ENCODE measurements at regions not wholly inside any gene's neighbourhood (a gene's known extent, or its start where the extent isn't known, plus 50 kb on each side); places are given as distances from the start of the nearest gene placed in this dataset.
"Not testable (repeated sequence)": the region's sequence is repeated elsewhere in the genome, so short reads cannot be mapped to it uniquely, and the experiment has no call there.

DNA sequence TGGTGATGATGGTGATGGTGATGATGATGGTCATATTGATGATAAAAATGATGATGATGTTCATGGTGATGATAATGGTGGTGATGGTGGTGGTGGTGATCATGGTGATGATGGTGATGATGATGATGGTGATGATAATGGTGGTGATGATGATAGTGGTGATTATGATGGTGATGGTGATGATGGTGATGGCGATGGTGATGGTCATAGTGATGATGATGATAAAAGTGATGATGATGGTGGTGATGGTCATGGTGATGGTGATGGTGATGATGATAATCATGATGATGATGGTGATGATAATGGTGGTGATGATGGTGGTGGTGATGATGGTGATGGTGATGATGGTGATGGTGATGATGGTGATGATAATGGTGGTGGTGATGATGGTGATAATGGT is 478.7 kb downstream of the TYW1 start:
- no peaks in the 10 kb centered on the region for H3K4me1 ChIP-seq (ENCODE audit: control insufficient read depth in 3 of 3, insufficient read depth in 2 of 3, low read depth in 1 of 3, low read length in 2 of 3)
- H3K36me3 ChIP-seq (ENCODE audit: control insufficient read depth in 3 of 3, insufficient read depth in 2 of 3, low read depth in 1 of 3, low read length in 3 of 3) = no peaks in the 10 kb centered on the region
- H3K9me3 ChIP-seq (ENCODE audit: control insufficient read depth in 2 of 2, insufficient read depth in 1 of 2, low read depth in 1 of 2, low read length in 1 of 2) = no peaks in the 10 kb centered on the region
- WGBS, 3 donors = 88 to 100% (median 94%) methylated on average over 1 of the region's 1 CpG
- H3K27me3 ChIP-seq (ENCODE audit: control insufficient read depth in 3 of 3, insufficient read depth in 3 of 3, low read length in 3 of 3) = no peaks in the 10 kb centered on the region
- no peak overlapping the region for H3K4me3 ChIP-seq (ENCODE audit: low read depth in 1 of 3, low read length in 3 of 3)
- DNase-seq = no peak
- no peak for FAIRE-seq
- H3K27ac ChIP-seq (ENCODE audit: low read depth in 1 of 3, low read length in 2 of 3) = no peak overlapping the region

DNA sequence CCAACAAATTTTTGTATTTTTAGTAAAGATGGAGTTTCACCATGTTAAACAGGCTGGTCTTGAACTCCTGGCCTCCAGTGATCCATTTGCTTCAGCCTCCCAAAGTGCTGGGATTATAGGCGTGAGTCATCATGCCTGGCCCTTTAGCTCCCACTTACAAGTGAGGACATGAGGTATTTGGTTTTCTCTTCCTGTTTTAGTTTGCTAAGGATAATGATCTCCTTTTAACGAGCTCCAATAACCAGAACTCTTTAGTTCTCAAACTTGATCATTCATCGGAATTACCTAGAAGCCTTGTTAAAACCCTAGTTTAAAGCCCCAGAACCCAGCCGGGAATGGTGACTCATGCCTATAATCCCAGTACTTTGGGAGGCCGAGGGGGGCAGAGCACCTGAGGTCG is 481.4 kb downstream of the TYW1 start:
- 59 to 73% (median 65%) methylated on average over 6 of the region's 6 CpGs for WGBS, 3 donors
- H3K27me3 ChIP-seq (ENCODE audit: control insufficient read depth in 3 of 3, insufficient read depth in 3 of 3, low read length in 3 of 3) = no peaks in the 10 kb centered on the region
- H3K27ac ChIP-seq (ENCODE audit: low read depth in 1 of 3, low read length in 2 of 3) = no peak overlapping the region
- H3K4me1 ChIP-seq (ENCODE audit: control insufficient read depth in 3 of 3, insufficient read depth in 2 of 3, low read depth in 1 of 3, low read length in 2 of 3) = no peaks in the 10 kb centered on the region
- DNase-seq (no peak), FAIRE-seq (no peak)
- no peaks in the 10 kb centered on the region for H3K36me3 ChIP-seq (ENCODE audit: control insufficient read depth in 3 of 3, insufficient read depth in 2 of 3, low read depth in 1 of 3, low read length in 3 of 3)
- no peaks in the 10 kb centered on the region for H3K9me3 ChIP-seq (ENCODE audit: control insufficient read depth in 2 of 2, insufficient read depth in 1 of 2, low read depth in 1 of 2, low read length in 1 of 2)
- H3K4me3 ChIP-seq (ENCODE audit: low read depth in 1 of 3, low read length in 3 of 3) = no peak overlapping the region

- no peaks in the 10 kb centered on the region for H3K9me3 ChIP-seq (ENCODE audit: control insufficient read depth in 2 of 2, insufficient read depth in 1 of 2, low read depth in 1 of 2, low read length in 1 of 2)
- peak; percentile 42 to 69 for DNase-seq
- H3K4me3 ChIP-seq (ENCODE audit: low read depth in 1 of 3, low read length in 3 of 3) = peak overlapping the region in 1 of 3 donors; percentile 15
- WGBS, 3 donors = 2 to 3% (median 3%) methylated on average over 13 of the region's 13 CpGs
- no peaks in the 10 kb centered on the region for H3K27me3 ChIP-seq (ENCODE audit: control insufficient read depth in 3 of 3, insufficient read depth in 3 of 3, low read length in 3 of 3)
- peaks cover 0 to 2% (median 0%) of the 10 kb centered on the region in 3 donors for H3K4me1 ChIP-seq (ENCODE audit: control insufficient read depth in 3 of 3, insufficient read depth in 2 of 3, low read depth in 1 of 3, low read length in 2 of 3)
- no peak for FAIRE-seq
- no peak overlapping the region for H3K27ac ChIP-seq (ENCODE audit: low read depth in 1 of 3, low read length in 2 of 3)
- no peaks in the 10 kb centered on the region for H3K36me3 ChIP-seq (ENCODE audit: control insufficient read depth in 3 of 3, insufficient read depth in 2 of 3, low read depth in 1 of 3, low read length in 3 of 3)
Measured at GRCh38 chr7:67484244-67484751, 487.7 kb downstream of the TYW1 start.

DNA sequence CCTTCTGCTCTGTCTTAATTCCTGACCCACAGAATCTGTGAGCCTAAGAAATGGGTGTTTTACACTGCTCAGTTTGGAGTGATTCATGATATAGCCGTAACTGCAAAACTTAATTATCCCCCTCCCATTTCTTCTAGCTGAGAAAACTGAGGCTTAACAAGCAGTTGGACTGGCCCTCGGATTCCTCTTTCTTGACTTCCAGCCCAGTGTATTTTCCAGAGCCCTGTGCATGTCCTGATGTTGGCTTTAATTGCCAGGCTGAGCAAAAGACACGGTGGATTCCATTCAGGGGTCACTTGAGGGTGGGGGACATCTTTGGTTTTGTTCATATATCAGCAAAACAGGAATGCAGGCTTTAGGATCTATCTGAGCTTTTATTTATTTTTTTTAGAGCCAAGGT is 489.8 kb downstream of the TYW1 start:
- DNase-seq (no peak), FAIRE-seq (no peak)
- Histone ChIP-seq H3K4me3 (ENCODE audit: low read depth in 1 of 3, low read length in 3 of 3) (no peak overlapping the region), H3K4me1 (ENCODE audit: control insufficient read depth in 3 of 3, insufficient read depth in 2 of 3, low read depth in 1 of 3, low read length in 2 of 3) (peaks cover 0 to 2% (median 0%) of the 10 kb centered on the region in 3 donors), H3K27ac (ENCODE audit: low read depth in 1 of 3, low read length in 2 of 3) (no peak overlapping the region), H3K9me3 (ENCODE audit: control insufficient read depth in 2 of 2, insufficient read depth in 1 of 2, low read depth in 1 of 2, low read length in 1 of 2) (no peaks in the 10 kb centered on the region), H3K36me3 (ENCODE audit: control insufficient read depth in 3 of 3, insufficient read depth in 2 of 3, low read depth in 1 of 3, low read length in 3 of 3) (no peaks in the 10 kb centered on the region), H3K27me3 (ENCODE audit: control insufficient read depth in 3 of 3, insufficient read depth in 3 of 3, low read length in 3 of 3) (no peaks in the 10 kb centered on the region)
- 58 to 66% (median 63%) methylated on average over 3 of the region's 3 CpGs for WGBS, 3 donors

DNA sequence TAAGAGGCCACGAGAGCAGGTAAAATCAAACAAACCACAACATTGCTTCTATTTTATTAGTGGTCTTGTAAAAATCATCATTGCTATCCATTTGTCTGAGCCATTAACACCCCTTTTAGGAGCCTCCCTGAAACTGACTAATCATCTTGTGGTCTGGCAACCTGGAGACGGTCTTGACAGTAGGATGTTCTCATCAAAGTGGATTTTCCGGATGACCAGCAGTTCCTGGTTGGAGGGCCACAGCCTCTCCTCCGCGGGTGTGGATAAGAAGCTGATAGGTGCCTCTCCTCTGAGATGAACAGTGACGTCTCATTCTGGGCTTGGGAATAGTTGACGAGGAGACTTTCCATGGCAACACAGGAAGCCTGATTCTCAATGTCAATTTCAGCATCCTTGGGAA is 490.7 kb downstream of the TYW1 start:
- FAIRE-seq = no peak
- Histone ChIP-seq H3K27me3 (ENCODE audit: control insufficient read depth in 3 of 3, insufficient read depth in 3 of 3, low read length in 3 of 3) (no peaks in the 10 kb centered on the region), H3K27ac (ENCODE audit: low read depth in 1 of 3, low read length in 2 of 3) (no peak overlapping the region), H3K9me3 (ENCODE audit: control insufficient read depth in 2 of 2, insufficient read depth in 1 of 2, low read depth in 1 of 2, low read length in 1 of 2) (no peaks in the 10 kb centered on the region), H3K4me1 (ENCODE audit: control insufficient read depth in 3 of 3, insufficient read depth in 2 of 3, low read depth in 1 of 3, low read length in 2 of 3) (peaks cover 0 to 2% (median 0%) of the 10 kb centered on the region in 3 donors), H3K4me3 (ENCODE audit: low read depth in 1 of 3, low read length in 3 of 3) (no peak overlapping the region), H3K36me3 (ENCODE audit: control insufficient read depth in 3 of 3, insufficient read depth in 2 of 3, low read depth in 1 of 3, low read length in 3 of 3) (no peaks in the 10 kb centered on the region)
- 43 to 69% (median 49%) methylated on average over 7 of the region's 7 CpGs for WGBS, 3 donors
- DNase-seq = no peak

GRCh38 chr7:67489881-67490280 is 493.2 kb downstream of the TYW1 start:
- no peaks in the 10 kb centered on the region for H3K36me3 ChIP-seq (ENCODE audit: control insufficient read depth in 3 of 3, insufficient read depth in 2 of 3, low read depth in 1 of 3, low read length in 3 of 3)
- H3K27me3 ChIP-seq (ENCODE audit: control insufficient read depth in 3 of 3, insufficient read depth in 3 of 3, low read length in 3 of 3) = no peaks in the 10 kb centered on the region
- no peaks in the 10 kb centered on the region for H3K9me3 ChIP-seq (ENCODE audit: control insufficient read depth in 2 of 2, insufficient read depth in 1 of 2, low read depth in 1 of 2, low read length in 1 of 2)
- H3K27ac ChIP-seq (ENCODE audit: low read depth in 1 of 3, low read length in 2 of 3) = no peak overlapping the region
- WGBS, 3 donors = 88 to 93% (median 92%) methylated on average over 5 of the region's 5 CpGs
- FAIRE-seq (no peak), DNase-seq (no peak)
- H3K4me3 ChIP-seq (ENCODE audit: low read depth in 1 of 3, low read length in 3 of 3) = no peak overlapping the region
- H3K4me1 ChIP-seq (ENCODE audit: control insufficient read depth in 3 of 3, insufficient read depth in 2 of 3, low read depth in 1 of 3, low read length in 2 of 3) = no peaks in the 10 kb centered on the region

GRCh38 chr7:67493366-67493765 is 496.7 kb downstream of the TYW1 start:
- WGBS, 3 donors = 72 to 74% (median 73%) methylated on average over 8 of the region's 8 CpGs
- no peaks in the 10 kb centered on the region for H3K4me1 ChIP-seq (ENCODE audit: control insufficient read depth in 3 of 3, insufficient read depth in 2 of 3, low read depth in 1 of 3, low read length in 2 of 3)
- no peak for FAIRE-seq
- H3K27me3 ChIP-seq (ENCODE audit: control insufficient read depth in 3 of 3, insufficient read depth in 3 of 3, low read length in 3 of 3) = no peaks in the 10 kb centered on the region
- no peaks in the 10 kb centered on the region for H3K9me3 ChIP-seq (ENCODE audit: control insufficient read depth in 2 of 2, insufficient read depth in 1 of 2, low read depth in 1 of 2, low read length in 1 of 2)
- DNase-seq = no peak
- no peaks in the 10 kb centered on the region for H3K36me3 ChIP-seq (ENCODE audit: control insufficient read depth in 3 of 3, insufficient read depth in 2 of 3, low read depth in 1 of 3, low read length in 3 of 3)
- no peak overlapping the region for H3K4me3 ChIP-seq (ENCODE audit: low read depth in 1 of 3, low read length in 3 of 3)
- H3K27ac ChIP-seq (ENCODE audit: low read depth in 1 of 3, low read length in 2 of 3) = no peak overlapping the region

GRCh38 chr7:67496589-67496988 is 500.0 kb downstream of the TYW1 start:
- no peaks in the 10 kb centered on the region for H3K36me3 ChIP-seq (ENCODE audit: control insufficient read depth in 3 of 3, insufficient read depth in 2 of 3, low read depth in 1 of 3, low read length in 3 of 3)
- no peak overlapping the region for H3K4me3 ChIP-seq (ENCODE audit: low read depth in 1 of 3, low read length in 3 of 3)
- DNase-seq (no peak), FAIRE-seq (no peak)
- no peaks in the 10 kb centered on the region for H3K9me3 ChIP-seq (ENCODE audit: control insufficient read depth in 2 of 2, insufficient read depth in 1 of 2, low read depth in 1 of 2, low read length in 1 of 2)
- no peaks in the 10 kb centered on the region for H3K4me1 ChIP-seq (ENCODE audit: control insufficient read depth in 3 of 3, insufficient read depth in 2 of 3, low read depth in 1 of 3, low read length in 2 of 3)
- no peaks in the 10 kb centered on the region for H3K27me3 ChIP-seq (ENCODE audit: control insufficient read depth in 3 of 3, insufficient read depth in 3 of 3, low read length in 3 of 3)
- no peak overlapping the region for H3K27ac ChIP-seq (ENCODE audit: low read depth in 1 of 3, low read length in 2 of 3)
- WGBS, 3 donors = 74 to 82% (median 81%) methylated on average over 7 of the region's 7 CpGs

GRCh38 chr7:67497914-67498313 is 501.3 kb downstream of the TYW1 start:
- H3K27me3 ChIP-seq (ENCODE audit: control insufficient read depth in 3 of 3, insufficient read depth in 3 of 3, low read length in 3 of 3); H3K36me3 ChIP-seq (ENCODE audit: control insufficient read depth in 3 of 3, insufficient read depth in 2 of 3, low read depth in 1 of 3, low read length in 3 of 3); H3K27ac ChIP-seq (ENCODE audit: low read depth in 1 of 3, low read length in 2 of 3); H3K9me3 ChIP-seq (ENCODE audit: control insufficient read depth in 2 of 2, insufficient read depth in 1 of 2, low read depth in 1 of 2, low read length in 1 of 2); DNase-seq; H3K4me1 ChIP-seq (ENCODE audit: control insufficient read depth in 3 of 3, insufficient read depth in 2 of 3, low read depth in 1 of 3, low read length in 2 of 3); H3K4me3 ChIP-seq (ENCODE audit: low read depth in 1 of 3, low read length in 3 of 3); FAIRE-seq: not testable (repeated sequence)
- WGBS, 3 donors = 68 to 79% (median 70%) methylated on average over 3 of the region's 3 CpGs

Data from small intestine (tissue), 7 donors.